ENCODE measurements at regions not wholly inside any gene's neighbourhood (a gene's known extent, or its start where the extent isn't known, plus 50 kb on each side); places are given as distances from the start of the nearest gene placed in this dataset.

- ATAC-seq (no peak), DNase-seq (ENCODE audit: low read depth, low spot score) (no peak)
- Histone ChIP-seq H3K27me3 (ENCODE audit: insufficient read depth, low read length) (no peaks in the 10 kb centered on the region), H3K4me1 (ENCODE audit: control insufficient read depth in 1 of 2, insufficient read depth in 2 of 2, low read length in 2 of 2) (no peaks in the 10 kb centered on the region), H3K27ac (ENCODE audit: low read depth, low read length) (no peak overlapping the region), H2AFZ (ENCODE audit: low read depth, low read length, poor library complexity, severe bottlenecking) (no peak overlapping the region), H3K4me2 (ENCODE audit: low read length) (no peak overlapping the region), H4K20me1 (ENCODE audit: insufficient read depth) (no peaks in the 10 kb centered on the region), H3K4me3 (replicated peaks in 1 of 2; ENCODE audit: low read depth in 1 of 2, low read length in 2 of 2) (no peak overlapping the region), H3K79me2 (ENCODE audit: insufficient read depth, low read length) (no peaks in the 10 kb centered on the region), H3K9ac (ENCODE audit: low read length) (no peak overlapping the region), H3K36me3 (ENCODE audit: control insufficient read depth in 1 of 2, insufficient read depth in 2 of 2, low read length in 2 of 2) (no peaks in the 10 kb centered on the region), H3K9me3 (ENCODE audit: control insufficient read depth in 1 of 2, insufficient read depth in 1 of 2, low read depth in 1 of 2, low read length in 2 of 2) (no peaks in the 10 kb centered on the region), H3K9me2 (ENCODE audit: insufficient read depth) (no peaks in the 10 kb centered on the region)
- BruUV-seq (replicated peaks) = no TSS peak
- TF ChIP-seq TCF7L2 (IDR thresholded peaks at IDR 0.05; ENCODE audit: borderline replicate concordance, extremely low read depth, insufficient read depth, insufficient read length) (no peak), POLR2A (IDR thresholded peaks at IDR 0.05; ENCODE audit: borderline replicate concordance, extremely low read depth, insufficient read depth, insufficient read length) (no peak), JUND (IDR thresholded peaks at IDR 0.05) (no peak), SRF (IDR thresholded peaks at IDR 0.05; ENCODE audit: low read depth) (no peak), ZBTB33 (IDR thresholded peaks at IDR 0.05; ENCODE audit: extremely low read depth, insufficient replicate concordance, low read length) (no peak), ZNF274 (IDR thresholded peaks at IDR 0.05; ENCODE audit: low read depth, low read length) (no peak), YY1 (IDR thresholded peaks at IDR 0.05; ENCODE audit: extremely low read depth, insufficient replicate concordance, low read depth, low read length) (no peak), POLR2AphosphoS5 (IDR thresholded peaks at IDR 0.05; ENCODE audit: low read depth, low read length) (no peak), CBX3 (IDR thresholded peaks at IDR 0.05; ENCODE audit: low read depth) (no peak), SP1 (IDR thresholded peaks at IDR 0.05; ENCODE audit: low read depth) (no peak)
- ChIA-PET POLR2A (no interaction called here), RAD21 (ENCODE audit: low non-redundant PET in 1 of 2, low total read pairs in 2 of 2, uncharacterized antibody in 2 of 2, unreplicated experiment in 2 of 2) (no interaction called here), CTCF (no interaction called here)
- intact Hi-C loops (cut with micrococcal nuclease) = no loop called here
Observed at GRCh38 chr13:42495255-42495654, 78.7 kb upstream of the TNFSF11 start.

Measured in HCT116 (cell line).